ENCODE measurements at regions not wholly inside any gene's neighbourhood (a gene's known extent, or its start where the extent isn't known, plus 50 kb on each side); places are given as distances from the start of the nearest gene placed in this dataset.
"Not testable (repeated sequence)": the region's sequence is repeated elsewhere in the genome, so short reads cannot be mapped to it uniquely, and the experiment has no call there.

DNA sequence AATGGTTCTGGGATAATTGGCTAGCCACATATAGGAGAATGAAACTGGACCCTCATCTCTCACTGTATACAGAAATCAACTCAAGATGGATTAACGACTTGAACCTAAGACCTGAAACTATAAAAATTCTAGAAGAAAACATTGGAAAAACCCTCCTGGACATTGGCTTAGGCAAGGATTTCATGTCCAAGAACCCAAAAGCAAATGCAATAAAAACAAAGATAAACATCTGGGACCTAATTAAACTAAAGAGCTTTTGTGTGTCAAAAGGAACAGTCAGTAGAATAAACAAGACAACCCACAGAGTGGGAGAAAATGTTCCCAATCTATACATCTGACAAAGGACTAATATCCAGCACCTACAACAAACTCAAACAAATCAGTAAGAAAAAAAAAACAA, 524.3 kb upstream of the CADM1 start:
- H3K9ac ChIP-seq; H4K20me1 ChIP-seq (ENCODE audit: insufficient read depth); POLR2A ChIA-PET; H3K36me3 ChIP-seq (replicated peaks in 1 of 2; ENCODE audit: control insufficient read depth in 1 of 2, insufficient read depth in 2 of 2, low read length in 1 of 2); H3K9me3 ChIP-seq; H3K27ac ChIP-seq (ENCODE audit: low read depth in 2 of 2, low read length in 1 of 2); H3K79me2 ChIP-seq (ENCODE audit: insufficient read depth); H3F3A ChIP-seq (replicated peaks; ENCODE audit: insufficient read depth); H3K4me3 ChIP-seq (ENCODE audit: low read depth in 2 of 2, low read length in 1 of 2); H3K4me1 ChIP-seq (ENCODE audit: control insufficient read depth in 1 of 2, insufficient read depth in 2 of 2, low read depth in 1 of 2, low read length in 1 of 2); H3K9me2 ChIP-seq; H2AFZ ChIP-seq (ENCODE audit: low read depth); H3K27me3 ChIP-seq (ENCODE audit: insufficient read depth); H3K4me2 ChIP-seq; DNase-seq; CTCF ChIA-PET: not testable (repeated sequence)
- 11% methylated on average over 1 of the region's 1 CpG for WGBS (ENCODE audit: low lambda C conversion rate)

DNA sequence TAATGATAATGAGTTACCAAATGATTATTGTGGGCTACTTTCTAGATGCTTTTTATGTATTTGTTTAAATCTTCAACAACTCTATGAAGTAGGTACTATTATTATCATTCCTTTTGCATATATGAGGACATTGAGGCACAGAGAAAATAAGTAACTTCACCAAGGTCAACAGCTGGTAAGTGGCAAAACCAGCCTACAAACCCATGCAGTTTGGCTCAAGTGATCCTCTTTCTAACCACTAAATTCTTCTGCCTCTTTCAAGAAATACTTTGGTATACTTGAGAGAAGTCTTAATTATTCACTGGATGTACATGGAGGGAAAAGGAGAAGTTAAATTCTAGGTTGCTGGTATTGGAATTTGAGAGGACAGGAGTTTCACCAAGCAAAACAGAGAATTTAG, 495.2 kb upstream of the CADM1 start:
- TF ChIP-seq RCOR1 (IDR thresholded peaks at IDR 0.05; ENCODE audit: low read length), result no peak
- no peak for TF ChIP-seq MXI1 (IDR thresholded peaks at IDR 0.05; ENCODE audit: low read depth, low read length)
- no peak for TF ChIP-seq FOXM1 (IDR thresholded peaks at IDR 0.05; ENCODE audit: low read depth)
- TF ChIP-seq SMC3 (IDR thresholded peaks at IDR 0.05; ENCODE audit: low read depth, low read length), result no peak
- TF ChIP-seq IRF3 (IDR thresholded peaks at IDR 0.05; ENCODE audit: low read depth, low read length), result no peak
- no peak for TF ChIP-seq TEAD4 (IDR thresholded peaks at IDR 0.05; ENCODE audit: borderline replicate concordance, insufficient read depth)
- TF ChIP-seq, protein P1, sequence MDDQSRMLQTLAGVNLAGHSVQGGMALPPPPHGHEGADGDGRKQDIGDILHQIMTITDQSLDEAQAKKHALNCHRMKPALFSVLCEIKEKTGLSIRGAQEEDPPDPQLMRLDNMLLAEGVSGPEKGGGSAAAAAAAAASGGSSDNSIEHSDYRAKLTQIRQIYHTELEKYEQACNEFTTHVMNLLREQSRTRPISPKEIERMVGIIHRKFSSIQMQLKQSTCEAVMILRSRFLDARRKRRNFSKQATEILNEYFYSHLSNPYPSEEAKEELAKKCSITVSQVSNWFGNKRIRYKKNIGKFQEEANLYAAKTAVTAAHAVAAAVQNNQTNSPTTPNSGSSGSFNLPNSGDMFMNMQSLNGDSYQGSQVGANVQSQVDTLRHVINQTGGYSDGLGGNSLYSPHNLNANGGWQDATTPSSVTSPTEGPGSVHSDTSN (IDR thresholded peaks at IDR 0.05), result no peak
- TF ChIP-seq USF2 (IDR thresholded peaks at IDR 0.05; ENCODE audit: borderline replicate concordance, low read depth, low read length), result no peak
- TF ChIP-seq FOSL2 (IDR thresholded peaks at IDR 0.05; ENCODE audit: borderline replicate concordance, low read depth), result no peak
- no peak for TF ChIP-seq GATA2 (CRISPR knock-in tag; IDR thresholded peaks at IDR 0.05)
- no peak for TF ChIP-seq NFIC (IDR thresholded peaks at IDR 0.05; ENCODE audit: borderline replicate concordance)
- no peak for TF ChIP-seq EZH2phosphoT487 (IDR thresholded peaks at IDR 0.05; ENCODE audit: borderline replicate concordance, low read depth)
- no peak for TF ChIP-seq NRF1 (IDR thresholded peaks at IDR 0.05; ENCODE audit: low read depth, low read length)
- TF ChIP-seq TAF1 (IDR thresholded peaks at IDR 0.05; ENCODE audit: borderline replicate concordance, low read depth, low read length), result no peak
- TF ChIP-seq RAD21 (IDR thresholded peaks at IDR 0.05; ENCODE audit: low read length), result no peak
- no peak for TF ChIP-seq JUND (IDR thresholded peaks at IDR 0.05)
- CTCF ChIA-PET, result no interaction called here
- no peaks in the 10 kb centered on the region for H3K4me1 ChIP-seq (ENCODE audit: control insufficient read depth in 1 of 2, insufficient read depth in 2 of 2, low read depth in 1 of 2, low read length in 1 of 2)
- no peaks in the 10 kb centered on the region for H3K79me2 ChIP-seq (ENCODE audit: insufficient read depth)
- H3F3A ChIP-seq (replicated peaks; ENCODE audit: insufficient read depth), result no peaks in the 10 kb centered on the region
- no peaks in the 10 kb centered on the region for H4K20me1 ChIP-seq (ENCODE audit: insufficient read depth)
- H3K27me3 ChIP-seq (ENCODE audit: insufficient read depth), result no peaks in the 10 kb centered on the region
- no peak overlapping the region for H3K27ac ChIP-seq (ENCODE audit: low read depth in 2 of 2, low read length in 1 of 2)
- no peak overlapping the region for H3K4me3 ChIP-seq (ENCODE audit: low read depth in 2 of 2, low read length in 1 of 2)
- H3K9ac ChIP-seq, result no peak overlapping the region
- no peak overlapping the region for H3K4me2 ChIP-seq
- DNase-seq, result no peak
- POLR2A ChIA-PET, result no interaction called here
- no peaks in the 10 kb centered on the region for H3K9me3 ChIP-seq
- H3K9me2 ChIP-seq, result no peaks in the 10 kb centered on the region
- no peak overlapping the region for H2AFZ ChIP-seq (ENCODE audit: low read depth)
- no peaks in the 10 kb centered on the region for H3K36me3 ChIP-seq (replicated peaks in 1 of 2; ENCODE audit: control insufficient read depth in 1 of 2, insufficient read depth in 2 of 2, low read length in 1 of 2)

Measured in SK-N-SH (cell line).